Bronchial epithelial cell (primary cell): ENCODE measurements at regions not wholly inside any gene's neighbourhood (a gene's known extent, or its start where the extent isn't known, plus 50 kb on each side); places are given as distances from the start of the nearest gene placed in this dataset.
A peak's percentile ranks its signal among the peaks of the same experiment; 100 is the strongest.

Source experiments
- DNase-seq: peaks from one replicate; pipeline ENCODE4 v3.0.0-alpha.2; 2010; ENCODE audit warnings: low read depth
- FAIRE-seq: peaks from 2 replicates; lab custom pipeline; 2011; peaks lifted over from hg19 to GRCh38; lab: Jason Lieb, UNC
- H3K27me3 ChIP-seq: 2 replicates; pipeline ENCODE4 v1.5.1; 2011; ENCODE audit warnings: low read length; ENCODE audit not compliant: control insufficient read depth, insufficient read depth
- H3K36me3 ChIP-seq: 2 replicates; pipeline ENCODE4 v1.5.1; 2011; ENCODE audit warnings: low read length; ENCODE audit not compliant: control insufficient read depth, insufficient read depth
- H3K4me3 ChIP-seq: 2 replicates; pipeline ENCODE4 v1.5.1; 2011; ENCODE audit warnings: mild to moderate bottlenecking, low read depth, low read length, control low read depth
- CTCF ChIP-seq: IDR thresholded peaks from 2 replicates; pipeline ENCODE4 v1.5.1; 2011; ENCODE audit warnings: mild to moderate bottlenecking, moderate library complexity, low read length, control low read depth, inconsistent platforms; ENCODE audit not compliant: insufficient read depth, severe bottlenecking

- H3K36me3 ChIP-seq, result no peaks in the 10 kb centered on the region
- H3K4me3 ChIP-seq, result no peak overlapping the region
- H3K27me3 ChIP-seq, result no peaks in the 10 kb centered on the region
- FAIRE-seq (peak; percentile 60), DNase-seq (peak; percentile 67)
- TF ChIP-seq CTCF, result no peak
Observed at GRCh38 chr2:128368437-128369107, 49.9 kb upstream of the HS6ST1 start.

GRCh38 chr2:128369108-128369555 lies 50.5 kb upstream of the HS6ST1 start:
- Histone ChIP-seq H3K36me3 (no peaks in the 10 kb centered on the region), H3K4me3 (no peak overlapping the region), H3K27me3 (no peaks in the 10 kb centered on the region)
- no peak for TF ChIP-seq CTCF
- peak; percentile 56 for DNase-seq
- no peak for FAIRE-seq

- no peak for FAIRE-seq
- no peak for DNase-seq
- no peak for TF ChIP-seq CTCF
- Histone ChIP-seq H3K4me3 (no peak overlapping the region), H3K36me3 (no peaks in the 10 kb centered on the region), H3K27me3 (no peaks in the 10 kb centered on the region)
Observed at GRCh38 chr2:128369602-128370467, 51.2 kb upstream of the HS6ST1 start.

- FAIRE-seq, result peak; percentile 23
- peak; percentile 59 for DNase-seq
- no peaks in the 10 kb centered on the region for H3K36me3 ChIP-seq
- H3K4me3 ChIP-seq, result no peak overlapping the region
- TF ChIP-seq CTCF, result no peak
- H3K27me3 ChIP-seq, result no peaks in the 10 kb centered on the region
Observed at GRCh38 chr2:128370468-128371247, 52.0 kb upstream of the HS6ST1 start.

GRCh38 chr2:128371248-128371630 lies 52.6 kb upstream of the HS6ST1 start:
- H3K36me3 ChIP-seq, result no peaks in the 10 kb centered on the region
- TF ChIP-seq CTCF, result no peak
- DNase-seq (no peak), FAIRE-seq (no peak)
- no peak overlapping the region for H3K4me3 ChIP-seq
- no peaks in the 10 kb centered on the region for H3K27me3 ChIP-seq
